Upper lobe of right lung (tissue), 1 donor: ENCODE measurements at regions not wholly inside any gene's neighbourhood (a gene's known extent, or its start where the extent isn't known, plus 50 kb on each side); places are given as distances from the start of the nearest gene placed in this dataset.
"Not testable (repeated sequence)": the region's sequence is repeated elsewhere in the genome, so short reads cannot be mapped to it uniquely, and the experiment has no call there.

Experiments used
- ATAC-seq: fragments of 200-7000 bp; cut with Tn5 transposase; one replicate; pipeline ENCODE4 v1.9.1; 2020; ENCODE audit warnings: mild to moderate bottlenecking, moderate library complexity
- DNase-seq: peaks from one replicate; pipeline ENCODE4 v3.0.0-alpha.2; 2020
- H3K27ac ChIP-seq: fragments of 200-600 bp; one replicate; pipeline ENCODE4 v1.8.0; 2022
- H3K27me3 ChIP-seq: fragments of 200-600 bp; one replicate; pipeline ENCODE4 v1.8.0; 2022; ENCODE audit warnings: mild to moderate bottlenecking
- H3K36me3 ChIP-seq: fragments of 200-600 bp; one replicate; pipeline ENCODE4 v1.8.0; 2022
- H3K4me1 ChIP-seq: fragments of 200-600 bp; one replicate; pipeline ENCODE4 v1.8.0; 2022
- H3K4me3 ChIP-seq: fragments of 200-600 bp; one replicate; pipeline ENCODE4 v1.8.0; 2022; ENCODE audit warnings: mild to moderate bottlenecking
- H3K9me3 ChIP-seq: fragments of 200-600 bp; one replicate; pipeline ENCODE4 v1.8.0; 2022
- intact Hi-C: fragments of 100-400 bp; cut with DNase I; formaldehyde crosslinking; loops from one replicate; pipeline ENCODE4 v1.11.0; 2022
- TF ChIP-seq, protein P1 (sequence below): fragments of 200-600 bp; IDR thresholded peaks from one replicate; pipeline ENCODE4 v1.8.0; 2022; ENCODE audit warnings: antibody characterized with exemption
- donor health status: DM: no; HTN: yes; CAD: no; lungs with severe emphysema.

GRCh38 chrX:9295551-9295950 is 169.3 kb upstream of the TBL1X start:
- no peaks in the 10 kb centered on the region for H3K9me3 ChIP-seq
- no peaks in the 10 kb centered on the region for H3K4me1 ChIP-seq
- H3K27ac ChIP-seq = no peak overlapping the region
- TF ChIP-seq, protein P1, sequence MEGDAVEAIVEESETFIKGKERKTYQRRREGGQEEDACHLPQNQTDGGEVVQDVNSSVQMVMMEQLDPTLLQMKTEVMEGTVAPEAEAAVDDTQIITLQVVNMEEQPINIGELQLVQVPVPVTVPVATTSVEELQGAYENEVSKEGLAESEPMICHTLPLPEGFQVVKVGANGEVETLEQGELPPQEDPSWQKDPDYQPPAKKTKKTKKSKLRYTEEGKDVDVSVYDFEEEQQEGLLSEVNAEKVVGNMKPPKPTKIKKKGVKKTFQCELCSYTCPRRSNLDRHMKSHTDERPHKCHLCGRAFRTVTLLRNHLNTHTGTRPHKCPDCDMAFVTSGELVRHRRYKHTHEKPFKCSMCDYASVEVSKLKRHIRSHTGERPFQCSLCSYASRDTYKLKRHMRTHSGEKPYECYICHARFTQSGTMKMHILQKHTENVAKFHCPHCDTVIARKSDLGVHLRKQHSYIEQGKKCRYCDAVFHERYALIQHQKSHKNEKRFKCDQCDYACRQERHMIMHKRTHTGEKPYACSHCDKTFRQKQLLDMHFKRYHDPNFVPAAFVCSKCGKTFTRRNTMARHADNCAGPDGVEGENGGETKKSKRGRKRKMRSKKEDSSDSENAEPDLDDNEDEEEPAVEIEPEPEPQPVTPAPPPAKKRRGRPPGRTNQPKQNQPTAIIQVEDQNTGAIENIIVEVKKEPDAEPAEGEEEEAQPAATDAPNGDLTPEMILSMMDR = no peak
- DNase-seq (no peak), ATAC-seq (peak; percentile 81)
- H3K4me3 ChIP-seq = no peak overlapping the region
- no peaks in the 10 kb centered on the region for H3K27me3 ChIP-seq
- intact Hi-C loops = no loop called here
- no peaks in the 10 kb centered on the region for H3K36me3 ChIP-seq

GRCh38 chrX:9298221-9298620 is 166.6 kb upstream of the TBL1X start:
- no peaks in the 10 kb centered on the region for H3K27me3 ChIP-seq
- no peaks in the 10 kb centered on the region for H3K36me3 ChIP-seq
- H3K4me1 ChIP-seq = no peaks in the 10 kb centered on the region
- TF ChIP-seq, protein P1 = no peak
- intact Hi-C loops = no loop called here
- no peaks in the 10 kb centered on the region for H3K9me3 ChIP-seq
- ATAC-seq (no peak), DNase-seq (no peak)
- H3K27ac ChIP-seq = no peak overlapping the region
- no peak overlapping the region for H3K4me3 ChIP-seq

DNA sequence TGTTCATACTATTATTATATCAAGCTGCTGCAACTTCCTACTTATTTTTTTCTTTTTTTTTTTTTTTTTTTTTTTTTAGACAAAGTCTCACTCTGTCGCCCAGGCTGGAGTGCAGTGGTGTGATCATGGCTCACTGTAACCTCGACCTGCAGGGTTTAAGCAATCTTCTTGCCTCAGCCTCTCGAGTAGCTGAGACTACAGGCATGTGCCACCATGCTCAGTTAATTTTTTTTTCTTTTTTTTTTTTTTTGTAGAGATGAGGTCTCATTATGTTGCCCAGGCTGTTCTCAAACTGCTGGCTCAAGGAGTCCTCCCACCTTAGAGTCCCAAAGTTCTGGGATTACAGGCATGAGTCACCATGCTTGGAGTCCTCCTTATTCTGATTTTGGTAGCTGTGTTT is 165.2 kb upstream of the TBL1X start:
- H3K27me3 ChIP-seq, ATAC-seq, H3K4me1 ChIP-seq, H3K36me3 ChIP-seq, DNase-seq, H3K9me3 ChIP-seq, intact Hi-C loops, H3K4me3 ChIP-seq, H3K27ac ChIP-seq: not testable (repeated sequence)

GRCh38 chrX:9301836-9302235 is 163.0 kb upstream of the TBL1X start:
- ATAC-seq (no peak), DNase-seq (no peak)
- H3K27me3 ChIP-seq = no peaks in the 10 kb centered on the region
- H3K27ac ChIP-seq = no peak overlapping the region
- H3K36me3 ChIP-seq = no peaks in the 10 kb centered on the region
- no peak overlapping the region for H3K4me3 ChIP-seq
- H3K9me3 ChIP-seq = no peaks in the 10 kb centered on the region
- no peaks in the 10 kb centered on the region for H3K4me1 ChIP-seq
- intact Hi-C loops = no loop called here
- TF ChIP-seq, protein P1 = no peak

DNA sequence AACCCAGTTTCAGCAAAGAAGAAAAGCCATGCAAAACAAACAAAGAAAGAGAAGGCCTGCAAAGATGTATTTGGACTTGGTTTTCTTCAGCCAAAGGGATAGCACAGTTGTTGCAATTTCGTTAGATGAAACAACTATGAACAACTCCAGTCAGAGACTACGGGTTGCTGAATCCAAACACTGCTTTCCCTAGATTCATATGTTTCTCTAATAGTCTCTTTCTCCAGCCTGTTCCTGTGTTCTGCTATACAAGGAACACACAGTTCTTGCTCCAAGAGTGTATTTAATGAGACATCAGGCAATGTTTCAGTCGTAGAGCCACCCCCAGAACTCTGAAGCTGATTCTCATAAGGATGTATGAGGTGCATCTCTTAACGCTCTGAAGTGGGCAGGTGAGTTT is 162.5 kb upstream of the TBL1X start:
- intact Hi-C loops = no loop called here
- Histone ChIP-seq H3K9me3 (no peaks in the 10 kb centered on the region), H3K27me3 (no peaks in the 10 kb centered on the region), H3K4me3 (no peak overlapping the region), H3K36me3 (no peaks in the 10 kb centered on the region), H3K27ac (no peak overlapping the region), H3K4me1 (no peaks in the 10 kb centered on the region)
- DNase-seq = no peak
- TF ChIP-seq, protein P1 = no peak
- ATAC-seq = no peak

- no peak for ATAC-seq
- no peaks in the 10 kb centered on the region for H3K36me3 ChIP-seq
- no peaks in the 10 kb centered on the region for H3K9me3 ChIP-seq
- H3K4me3 ChIP-seq = no peak overlapping the region
- intact Hi-C loops = no loop called here
- no peak for DNase-seq
- TF ChIP-seq, protein P1 = no peak
- no peak overlapping the region for H3K27ac ChIP-seq
- H3K4me1 ChIP-seq = no peaks in the 10 kb centered on the region
- H3K27me3 ChIP-seq = no peaks in the 10 kb centered on the region
These were observed 156.4 kb upstream of the TBL1X start for GRCh38 chrX:9308426-9308825.
